ENCODE measurements at regions not wholly inside any gene's neighbourhood (a gene's known extent, or its start where the extent isn't known, plus 50 kb on each side); places are given as distances from the start of the nearest gene placed in this dataset.
"Not testable (repeated sequence)": the region's sequence is repeated elsewhere in the genome, so short reads cannot be mapped to it uniquely, and the experiment has no call there.

- no peak overlapping the region for H3K4me3 ChIP-seq (ENCODE audit: insufficient read depth, low read depth, low read length, poor library complexity, severe bottlenecking)
Observed at GRCh38 chr18:25534401-25534800, 182.4 kb upstream of the ZNF521 start.

DNA sequence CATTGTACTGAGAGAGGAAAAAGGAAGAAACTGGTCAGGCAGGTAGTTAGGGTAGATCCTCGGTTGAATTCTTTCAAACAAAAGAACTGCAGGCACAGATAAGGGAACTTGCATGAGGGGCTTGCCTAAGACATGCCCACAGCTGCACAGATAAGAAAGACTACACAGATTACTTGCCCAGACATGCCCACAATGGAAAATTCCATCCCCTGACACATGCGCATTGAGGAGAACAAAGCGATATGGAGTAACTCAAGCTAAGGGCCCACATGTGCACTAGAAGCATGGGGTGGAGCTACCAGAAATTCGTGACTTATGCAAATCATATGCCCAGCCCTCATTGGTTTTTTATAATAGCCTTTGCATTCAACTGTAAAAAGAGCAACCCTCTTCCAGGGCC lies 181.3 kb upstream of the ZNF521 start:
- DNase-seq = no peak
- no peak overlapping the region for H3K27ac ChIP-seq (ENCODE audit: insufficient read depth, low read length, poor library complexity, severe bottlenecking)
- H3K36me3 ChIP-seq (ENCODE audit: control insufficient read depth, insufficient read depth, low read length) = no peaks in the 10 kb centered on the region
- no peaks in the 10 kb centered on the region for H3K4me1 ChIP-seq (ENCODE audit: control insufficient read depth, insufficient read depth, low read length, poor library complexity, severe bottlenecking)
- H3K27me3 ChIP-seq (replicated peaks; ENCODE audit: control insufficient read depth, insufficient read depth, low read length, poor library complexity, severe bottlenecking) = no peaks in the 10 kb centered on the region
- no peak overlapping the region for H3K4me3 ChIP-seq (ENCODE audit: insufficient read depth, low read depth, low read length, poor library complexity, severe bottlenecking)
- H3K9me3 ChIP-seq (ENCODE audit: control insufficient read depth, low read length) = no peaks in the 10 kb centered on the region

More at GRCh38 chr18:25534401-25534800, 182.4 kb upstream of the ZNF521 start:
- Histone ChIP-seq H3K27ac (ENCODE audit: insufficient read depth, low read length, poor library complexity, severe bottlenecking) (no peak overlapping the region), H3K4me1 (ENCODE audit: control insufficient read depth, insufficient read depth, low read length, poor library complexity, severe bottlenecking) (no peaks in the 10 kb centered on the region), H3K36me3 (ENCODE audit: control insufficient read depth, insufficient read depth, low read length) (no peaks in the 10 kb centered on the region), H3K9me3 (ENCODE audit: control insufficient read depth, low read length) (no peaks in the 10 kb centered on the region), H3K27me3 (replicated peaks; ENCODE audit: control insufficient read depth, insufficient read depth, low read length, poor library complexity, severe bottlenecking) (no peaks in the 10 kb centered on the region)
- no peak for DNase-seq

DNA sequence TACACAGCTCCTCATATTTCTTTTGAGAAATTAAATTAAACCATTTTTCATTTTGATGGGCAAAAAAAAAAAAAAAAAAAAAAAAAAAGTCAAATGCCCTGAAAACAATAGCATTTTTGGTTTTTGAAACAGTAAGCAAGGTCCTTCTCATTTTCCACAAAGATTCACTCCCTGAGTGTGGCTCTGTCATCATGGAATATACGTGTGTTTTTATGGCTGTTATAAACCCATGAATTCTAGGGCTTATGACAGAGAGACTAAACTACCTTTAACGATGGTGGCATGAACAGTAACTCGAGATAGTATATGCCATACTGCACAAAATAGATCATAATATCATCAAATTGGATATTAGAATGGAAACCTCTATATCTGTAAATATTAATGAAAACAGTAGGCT lies 179.2 kb upstream of the ZNF521 start:
- Histone ChIP-seq H3K9me3 (ENCODE audit: control insufficient read depth, low read length) (no peaks in the 10 kb centered on the region), H3K27ac (ENCODE audit: insufficient read depth, low read length, poor library complexity, severe bottlenecking) (no peak overlapping the region), H3K27me3 (replicated peaks; ENCODE audit: control insufficient read depth, insufficient read depth, low read length, poor library complexity, severe bottlenecking) (no peaks in the 10 kb centered on the region), H3K4me1 (ENCODE audit: control insufficient read depth, insufficient read depth, low read length, poor library complexity, severe bottlenecking) (no peaks in the 10 kb centered on the region), H3K36me3 (ENCODE audit: control insufficient read depth, insufficient read depth, low read length) (no peaks in the 10 kb centered on the region), H3K4me3 (ENCODE audit: insufficient read depth, low read depth, low read length, poor library complexity, severe bottlenecking) (no peak overlapping the region)
- DNase-seq = no peak

DNA sequence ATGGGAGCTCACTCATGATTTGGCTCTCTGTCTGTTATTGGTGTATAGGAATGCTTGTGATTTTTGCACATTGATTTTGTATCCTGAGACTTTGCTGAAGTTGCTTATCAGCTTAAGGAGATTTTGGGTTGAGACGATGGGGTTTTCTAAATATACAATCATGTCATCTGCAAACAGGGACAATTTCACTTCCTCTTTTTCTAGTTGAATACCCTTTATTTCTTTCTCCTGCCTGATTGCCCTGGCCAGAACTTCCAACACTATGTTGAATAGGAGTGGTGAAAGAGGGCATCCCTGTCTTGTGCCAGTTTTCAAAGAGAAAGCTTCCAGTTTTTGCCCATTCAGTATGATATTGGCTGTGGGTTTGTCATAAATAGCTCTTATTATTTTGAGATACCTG lies 173.8 kb upstream of the ZNF521 start:
- H3K9me3 ChIP-seq (ENCODE audit: control insufficient read depth, low read length); H3K4me3 ChIP-seq (ENCODE audit: insufficient read depth, low read depth, low read length, poor library complexity, severe bottlenecking); H3K36me3 ChIP-seq (ENCODE audit: control insufficient read depth, insufficient read depth, low read length); DNase-seq; H3K4me1 ChIP-seq (ENCODE audit: control insufficient read depth, insufficient read depth, low read length, poor library complexity, severe bottlenecking); H3K27me3 ChIP-seq (replicated peaks; ENCODE audit: control insufficient read depth, insufficient read depth, low read length, poor library complexity, severe bottlenecking); H3K27ac ChIP-seq (ENCODE audit: insufficient read depth, low read length, poor library complexity, severe bottlenecking): not testable (repeated sequence)

DNA sequence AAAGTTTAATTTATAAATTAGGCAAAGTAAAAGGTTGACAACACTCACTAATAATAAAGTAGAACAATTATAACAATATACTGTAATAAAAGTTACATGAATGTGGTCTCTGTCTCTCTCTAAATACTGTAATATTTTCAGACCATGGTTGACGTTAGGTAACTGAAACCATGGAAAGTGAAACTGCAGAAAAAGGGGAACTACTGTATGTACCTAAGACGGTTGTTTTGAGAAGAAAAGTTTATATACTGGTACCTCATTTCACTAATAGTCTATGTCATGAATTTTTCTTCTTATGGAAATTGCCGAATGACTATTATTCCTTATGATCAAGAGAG lies 166.7 kb upstream of the ZNF521 start:
- no peaks in the 10 kb centered on the region for H3K36me3 ChIP-seq (ENCODE audit: control insufficient read depth, insufficient read depth, low read length)
- H3K27me3 ChIP-seq (replicated peaks; ENCODE audit: control insufficient read depth, insufficient read depth, low read length, poor library complexity, severe bottlenecking) = no peaks in the 10 kb centered on the region
- DNase-seq = no peak
- H3K4me3 ChIP-seq (ENCODE audit: insufficient read depth, low read depth, low read length, poor library complexity, severe bottlenecking) = no peak overlapping the region
- H3K27ac ChIP-seq (ENCODE audit: insufficient read depth, low read length, poor library complexity, severe bottlenecking) = no peak overlapping the region
- no peaks in the 10 kb centered on the region for H3K9me3 ChIP-seq (ENCODE audit: control insufficient read depth, low read length)
- no peaks in the 10 kb centered on the region for H3K4me1 ChIP-seq (ENCODE audit: control insufficient read depth, insufficient read depth, low read length, poor library complexity, severe bottlenecking)

DNA sequence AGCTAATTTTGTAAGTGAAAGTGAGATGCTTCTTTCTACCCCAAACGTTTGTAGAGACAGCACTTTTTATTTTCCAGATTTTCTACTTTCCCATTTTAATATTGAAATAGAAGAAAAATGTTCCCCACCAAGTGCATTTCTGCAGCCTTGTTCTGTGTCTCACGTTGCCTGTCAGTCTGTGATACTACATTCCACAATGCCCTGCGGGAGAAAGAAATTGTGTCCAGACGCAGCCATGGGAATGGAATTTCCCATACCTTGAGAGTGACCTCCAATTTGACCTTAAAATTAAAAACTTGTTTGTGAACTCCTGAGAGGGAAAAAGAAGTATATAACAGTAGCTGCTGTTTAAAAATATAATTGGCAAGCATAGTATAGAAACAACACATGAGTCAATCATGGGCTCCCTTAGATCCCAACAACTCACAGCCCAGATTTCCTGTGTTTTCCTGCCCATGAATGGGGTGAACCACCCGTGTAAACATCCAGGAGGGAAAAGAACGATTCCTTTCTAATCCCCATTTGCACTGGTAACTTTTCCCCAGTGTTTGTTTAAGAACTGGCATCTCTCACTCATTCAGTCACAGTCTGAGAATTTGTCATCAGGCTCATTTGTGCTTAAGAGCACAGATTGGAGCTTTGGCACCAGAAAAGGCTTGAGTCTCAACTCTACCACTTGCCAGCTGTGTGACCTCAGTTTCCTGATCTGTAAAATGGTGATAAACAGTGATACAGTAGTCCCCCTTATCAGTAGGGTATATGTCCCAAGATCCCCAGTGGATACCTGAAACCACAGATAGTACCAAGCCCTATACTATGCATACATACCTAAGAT lies 166.1 kb upstream of the ZNF521 start:
- Histone ChIP-seq H3K4me3 (ENCODE audit: insufficient read depth, low read depth, low read length, poor library complexity, severe bottlenecking) (no peak overlapping the region), H3K9me3 (ENCODE audit: control insufficient read depth, low read length) (no peaks in the 10 kb centered on the region), H3K4me1 (ENCODE audit: control insufficient read depth, insufficient read depth, low read length, poor library complexity, severe bottlenecking) (no peaks in the 10 kb centered on the region), H3K27ac (ENCODE audit: insufficient read depth, low read length, poor library complexity, severe bottlenecking) (no peak overlapping the region), H3K27me3 (replicated peaks; ENCODE audit: control insufficient read depth, insufficient read depth, low read length, poor library complexity, severe bottlenecking) (no peaks in the 10 kb centered on the region), H3K36me3 (ENCODE audit: control insufficient read depth, insufficient read depth, low read length) (no peaks in the 10 kb centered on the region)
- no peak for DNase-seq

GRCh38 chr18:25516747-25517498 lies 165.0 kb upstream of the ZNF521 start:
- Histone ChIP-seq H3K36me3 (ENCODE audit: control insufficient read depth, insufficient read depth, low read length) (no peaks in the 10 kb centered on the region), H3K9me3 (ENCODE audit: control insufficient read depth, low read length) (no peaks in the 10 kb centered on the region), H3K27me3 (replicated peaks; ENCODE audit: control insufficient read depth, insufficient read depth, low read length, poor library complexity, severe bottlenecking) (no peaks in the 10 kb centered on the region), H3K4me3 (ENCODE audit: insufficient read depth, low read depth, low read length, poor library complexity, severe bottlenecking) (no peak overlapping the region), H3K27ac (ENCODE audit: insufficient read depth, low read length, poor library complexity, severe bottlenecking) (no peak overlapping the region), H3K4me1 (ENCODE audit: control insufficient read depth, insufficient read depth, low read length, poor library complexity, severe bottlenecking) (no peaks in the 10 kb centered on the region)
- DNase-seq = no peak

- H3K27ac ChIP-seq (ENCODE audit: insufficient read depth, low read length, poor library complexity, severe bottlenecking) = no peak overlapping the region
- H3K9me3 ChIP-seq (ENCODE audit: control insufficient read depth, low read length) = no peaks in the 10 kb centered on the region
- H3K4me1 ChIP-seq (ENCODE audit: control insufficient read depth, insufficient read depth, low read length, poor library complexity, severe bottlenecking) = no peaks in the 10 kb centered on the region
- no peaks in the 10 kb centered on the region for H3K36me3 ChIP-seq (ENCODE audit: control insufficient read depth, insufficient read depth, low read length)
- DNase-seq = no peak
- H3K4me3 ChIP-seq (ENCODE audit: insufficient read depth, low read depth, low read length, poor library complexity, severe bottlenecking) = no peak overlapping the region
- no peaks in the 10 kb centered on the region for H3K27me3 ChIP-seq (replicated peaks; ENCODE audit: control insufficient read depth, insufficient read depth, low read length, poor library complexity, severe bottlenecking)
Observed at GRCh38 chr18:25516121-25516520, 164.2 kb upstream of the ZNF521 start.

DNA sequence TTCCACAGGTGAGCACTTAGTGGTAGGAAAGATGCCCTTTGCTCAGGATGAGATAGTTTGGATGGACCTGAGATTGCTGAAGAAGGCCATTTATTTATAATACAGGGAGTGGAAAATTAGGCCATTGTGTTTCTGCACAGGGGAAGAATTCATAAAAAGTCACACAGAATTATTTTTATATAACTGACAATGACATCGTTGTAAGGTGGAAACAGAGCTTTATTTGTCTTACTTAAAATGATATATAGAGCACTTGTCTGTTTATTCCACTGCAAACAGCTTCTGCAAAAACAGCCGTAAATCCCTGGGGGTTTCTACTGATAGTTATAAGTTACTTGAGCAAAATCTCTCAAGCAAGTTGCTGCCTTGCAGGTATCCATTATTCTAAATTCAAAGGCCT lies 158.1 kb upstream of the ZNF521 start:
- no peaks in the 10 kb centered on the region for H3K4me1 ChIP-seq (ENCODE audit: control insufficient read depth, insufficient read depth, low read length, poor library complexity, severe bottlenecking)
- no peak overlapping the region for H3K4me3 ChIP-seq (ENCODE audit: insufficient read depth, low read depth, low read length, poor library complexity, severe bottlenecking)
- H3K27me3 ChIP-seq (replicated peaks; ENCODE audit: control insufficient read depth, insufficient read depth, low read length, poor library complexity, severe bottlenecking) = no peaks in the 10 kb centered on the region
- no peak for DNase-seq
- no peak overlapping the region for H3K27ac ChIP-seq (ENCODE audit: insufficient read depth, low read length, poor library complexity, severe bottlenecking)
- no peaks in the 10 kb centered on the region for H3K9me3 ChIP-seq (ENCODE audit: control insufficient read depth, low read length)
- no peaks in the 10 kb centered on the region for H3K36me3 ChIP-seq (ENCODE audit: control insufficient read depth, insufficient read depth, low read length)

- Histone ChIP-seq H3K9me3 (ENCODE audit: control insufficient read depth, low read length) (no peaks in the 10 kb centered on the region), H3K36me3 (ENCODE audit: control insufficient read depth, insufficient read depth, low read length) (no peaks in the 10 kb centered on the region), H3K27ac (ENCODE audit: insufficient read depth, low read length, poor library complexity, severe bottlenecking) (no peak overlapping the region), H3K4me3 (ENCODE audit: insufficient read depth, low read depth, low read length, poor library complexity, severe bottlenecking) (no peak overlapping the region), H3K4me1 (ENCODE audit: control insufficient read depth, insufficient read depth, low read length, poor library complexity, severe bottlenecking) (no peaks in the 10 kb centered on the region), H3K27me3 (replicated peaks; ENCODE audit: control insufficient read depth, insufficient read depth, low read length, poor library complexity, severe bottlenecking) (no peaks in the 10 kb centered on the region)
- DNase-seq = no peak
Observed at GRCh38 chr18:25503567-25504081, 151.7 kb upstream of the ZNF521 start.
